ENCODE measurements at regions not wholly inside any gene's neighbourhood (a gene's known extent, or its start where the extent isn't known, plus 50 kb on each side); places are given as distances from the start of the nearest gene placed in this dataset.
A peak's percentile ranks its signal among the peaks of the same experiment; 100 is the strongest.
"Not testable (repeated sequence)": the region's sequence is repeated elsewhere in the genome, so short reads cannot be mapped to it uniquely, and the experiment has no call there.

DNA sequence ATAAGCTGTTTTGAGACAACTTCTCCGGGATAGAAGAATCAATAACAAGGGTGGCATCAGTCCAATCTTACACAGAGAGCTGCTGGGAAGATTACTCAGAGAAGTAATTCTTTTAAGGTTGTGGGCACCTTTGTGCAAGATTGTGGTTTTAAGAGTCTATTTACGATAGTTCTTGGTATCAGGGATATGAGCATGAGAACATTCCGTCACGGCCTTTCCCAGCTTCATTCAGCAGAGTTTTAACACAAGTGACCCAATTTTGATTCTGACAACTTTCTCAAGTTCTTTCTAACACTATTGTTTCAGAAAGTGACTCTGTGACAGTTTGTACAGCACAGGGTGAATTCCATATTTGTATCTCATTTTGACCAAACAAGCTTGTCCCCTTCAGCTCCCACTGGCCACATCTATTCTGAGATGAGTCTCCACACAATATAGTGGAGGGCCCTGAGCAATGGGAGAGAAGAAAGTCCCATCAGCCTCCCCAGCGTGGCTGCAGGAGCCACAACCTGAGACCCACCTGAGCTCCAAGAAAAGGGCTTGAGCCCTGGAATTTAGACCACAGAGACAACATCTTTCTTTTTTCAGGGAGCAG, 869.2 kb downstream of the TMEM121 start:
- DNase-seq = no peak

- DNase-seq = no peak
Observed at GRCh38 chr14:106396999-106397398, 870.6 kb downstream of the TMEM121 start.

DNA sequence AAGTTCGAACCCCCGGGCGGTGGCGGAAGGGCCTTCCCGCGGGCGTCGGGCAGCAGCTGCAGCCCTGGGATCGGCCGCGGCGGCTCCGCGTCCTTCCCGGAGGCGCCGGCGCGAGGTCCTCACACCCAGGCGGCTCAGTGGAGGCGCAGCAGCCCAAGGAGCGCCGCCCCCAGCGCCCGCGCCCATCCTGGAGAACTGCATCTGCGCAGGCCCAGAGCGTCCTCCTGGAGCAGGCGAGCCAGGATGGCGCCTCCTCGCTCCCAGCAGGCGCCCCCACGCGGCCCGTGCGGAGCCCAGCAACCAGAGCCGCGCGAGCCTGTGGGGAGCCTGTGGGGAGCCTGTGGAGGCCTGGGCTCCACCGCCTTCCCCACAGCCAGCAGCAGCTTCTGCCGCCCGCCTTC, 872.5 kb downstream of the TMEM121 start:
- DNase-seq = not testable (repeated sequence)

- DNase-seq = not testable (repeated sequence)
Observed at GRCh38 chr14:106401316-106401715, 874.9 kb downstream of the TMEM121 start.

- not testable (repeated sequence) for DNase-seq
Observed at GRCh38 chr14:106410229-106410628, 883.8 kb downstream of the TMEM121 start.

- DNase-seq = no peak
Observed at GRCh38 chr14:106414464-106414863, 888.1 kb downstream of the TMEM121 start.

- peak; percentile 81 for DNase-seq
Observed at GRCh38 chr14:106417224-106418049, 891.1 kb downstream of the TMEM121 start.

DNA sequence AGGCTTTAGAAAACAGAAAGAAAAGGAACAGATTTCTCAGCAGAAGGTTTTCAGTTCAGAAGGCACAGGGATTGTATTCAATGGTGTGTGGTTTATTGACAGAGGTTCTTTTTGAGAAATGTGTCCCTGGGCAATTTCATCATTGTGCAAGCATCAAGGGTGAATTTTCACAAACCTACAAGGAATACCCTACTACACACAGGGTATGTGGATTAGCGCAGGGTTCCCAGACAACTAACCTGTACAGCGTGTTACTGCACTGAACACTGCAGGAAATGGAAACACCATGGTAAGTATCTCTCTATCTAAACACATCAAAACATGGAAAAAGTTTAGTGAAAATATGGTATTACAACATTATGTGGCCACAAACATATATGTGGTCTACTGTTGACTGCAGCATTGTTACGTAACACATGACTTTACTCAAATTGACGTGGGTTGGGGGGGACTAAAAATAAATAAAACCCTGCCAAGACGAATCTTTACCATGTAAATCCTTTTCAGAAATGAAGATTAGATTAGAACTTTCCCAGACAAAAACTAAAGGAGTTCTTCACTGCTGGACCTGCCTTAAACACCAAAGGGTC, 893.1 kb downstream of the TMEM121 start:
- DNase-seq = peak; percentile 3

DNA sequence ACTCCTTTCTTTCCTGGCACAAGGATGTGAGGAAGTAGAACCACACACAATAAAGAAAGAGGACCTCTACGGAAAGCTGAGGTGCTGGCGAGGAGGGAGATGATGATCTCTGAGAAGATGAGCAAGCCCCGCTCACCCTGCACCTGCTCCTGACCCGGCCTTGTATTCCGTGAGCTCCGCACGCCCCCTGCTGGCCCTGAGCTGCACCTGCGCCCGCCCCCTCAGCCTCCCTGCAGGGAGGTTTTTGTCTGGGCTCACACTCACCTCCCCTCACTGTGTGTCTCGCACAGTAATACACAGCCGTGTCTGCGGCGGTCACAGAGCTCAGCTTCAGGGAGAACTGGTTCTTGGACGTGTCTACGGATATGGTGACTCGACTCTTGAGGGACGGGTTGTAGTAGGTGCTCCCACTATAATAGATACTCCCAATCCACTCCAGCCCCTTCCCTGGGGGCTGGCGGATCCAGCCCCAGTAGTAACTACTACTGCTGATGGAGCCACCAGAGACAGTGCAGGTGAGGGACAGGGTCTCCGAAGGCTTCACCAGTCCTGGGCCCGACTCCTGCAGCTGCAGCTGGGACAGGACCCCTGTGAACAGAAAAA, 895.1 kb downstream of the TMEM121 start:
- peak; percentile 32 for DNase-seq

GRCh38 chr14:106422066-106422465, 895.7 kb downstream of the TMEM121 start:
- DNase-seq = no peak

GRCh38 chr14:106425150-106425549, 898.8 kb downstream of the TMEM121 start:
- not testable (repeated sequence) for DNase-seq

- peak; percentile 69 for DNase-seq
Observed at GRCh38 chr14:106436310-106436905, 910.0 kb downstream of the TMEM121 start.

- peak; percentile 5 for DNase-seq
Observed at GRCh38 chr14:106442857-106443256, 916.5 kb downstream of the TMEM121 start.

GRCh38 chr14:106455026-106455425, 928.6 kb downstream of the TMEM121 start:
- DNase-seq = no peak

DNA sequence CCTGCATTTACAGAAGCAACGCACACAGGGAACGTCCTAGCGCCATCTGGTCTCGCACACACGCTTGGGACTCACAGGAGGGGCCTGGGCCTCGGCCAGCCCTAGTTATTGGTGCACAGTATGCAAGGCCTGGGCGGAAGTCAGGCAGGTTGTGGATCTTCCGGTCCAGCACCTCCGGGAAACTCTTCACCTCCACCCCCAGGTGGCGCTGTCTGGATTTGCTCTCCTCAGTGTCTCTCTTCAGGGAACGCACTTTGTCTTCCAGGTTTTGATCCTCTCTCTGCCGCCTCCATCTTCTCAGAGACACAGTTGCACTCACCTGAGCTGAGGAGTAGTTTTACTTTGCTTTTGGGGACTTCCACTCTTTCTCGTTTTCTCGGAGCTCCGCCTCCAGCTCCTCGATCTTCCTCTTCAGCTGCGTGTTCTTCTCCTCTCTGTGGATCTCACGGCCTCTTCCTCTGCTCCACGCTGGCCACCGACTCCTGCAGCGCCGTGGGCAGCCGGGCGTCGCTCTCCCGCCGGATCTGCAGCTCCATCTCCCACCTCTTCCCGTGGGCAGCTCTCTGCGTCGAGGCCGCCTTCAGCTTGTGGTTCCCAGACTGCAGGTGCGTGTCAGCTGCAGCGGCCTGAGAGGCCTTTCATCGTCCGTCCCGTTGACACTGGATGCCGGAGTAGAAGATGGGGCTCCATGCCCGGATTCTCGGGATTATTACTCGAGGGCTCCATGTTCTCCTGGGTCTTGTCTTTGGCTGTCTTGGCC, 933.8 kb downstream of the TMEM121 start:
- DNase-seq = peak; percentile 16

DNA sequence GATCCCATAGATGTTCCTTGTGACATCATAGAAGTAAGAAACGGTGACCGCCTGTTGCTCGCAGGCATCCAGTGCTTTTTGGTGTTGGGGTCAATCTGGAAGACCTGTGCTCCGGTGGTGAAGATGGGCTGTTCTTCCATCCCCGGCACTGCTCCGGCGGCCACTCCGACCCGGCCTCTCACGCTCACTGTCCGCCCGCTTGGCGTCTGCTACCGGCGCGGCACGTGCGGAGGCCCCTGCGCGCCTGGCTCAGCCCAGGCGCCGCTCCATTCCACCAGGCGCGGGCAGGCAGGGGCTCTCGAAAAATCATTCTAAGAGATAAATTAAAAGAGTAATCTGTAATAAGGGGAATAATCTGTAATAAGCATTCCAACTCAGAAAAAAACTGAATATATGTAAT, 934.5 kb downstream of the TMEM121 start:
- no peak for DNase-seq

DNA sequence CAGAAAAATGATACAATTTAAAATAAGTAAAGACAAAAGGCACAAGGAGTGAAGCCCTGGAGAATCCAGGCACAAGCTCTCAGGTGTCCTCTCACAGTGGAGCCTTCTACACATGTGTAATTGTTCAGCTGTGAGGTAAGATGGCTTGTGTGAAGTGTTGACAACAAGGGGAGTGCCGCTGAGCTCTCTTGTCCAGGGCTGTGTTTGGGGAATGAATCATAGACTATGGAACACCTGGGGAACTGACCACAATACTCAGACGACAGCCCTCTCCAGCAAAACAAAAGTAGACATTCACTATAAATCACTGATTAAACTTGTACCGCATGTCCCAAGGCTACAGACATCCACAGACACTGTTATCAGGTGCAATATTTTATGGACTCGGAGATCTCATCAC, 940.1 kb downstream of the TMEM121 start:
- not testable (repeated sequence) for DNase-seq

DNA sequence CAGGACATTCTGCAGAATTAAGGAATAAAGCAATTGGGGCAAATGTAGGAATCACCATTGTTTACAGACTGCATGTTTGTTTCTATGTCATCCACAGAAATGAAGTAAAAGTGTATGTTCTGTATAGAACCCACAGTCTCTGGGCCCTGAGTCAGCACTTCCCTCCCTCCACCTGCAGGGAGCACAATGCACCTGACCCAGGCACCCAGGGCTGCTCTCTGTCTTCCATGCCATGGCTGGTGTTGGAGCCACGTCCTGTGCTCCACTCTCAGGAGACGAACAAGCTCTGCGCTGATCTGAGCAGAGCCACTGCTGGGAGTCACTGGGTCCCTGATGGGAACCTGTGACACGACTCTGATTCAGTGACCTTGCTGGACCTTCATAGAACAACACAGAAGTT, 942.5 kb downstream of the TMEM121 start:
- DNase-seq = not testable (repeated sequence)

- not testable (repeated sequence) for DNase-seq
Observed at GRCh38 chr14:106470028-106470427, 943.6 kb downstream of the TMEM121 start.

- not testable (repeated sequence) for DNase-seq
Observed at GRCh38 chr14:106474261-106475028, 948.1 kb downstream of the TMEM121 start.

DNA sequence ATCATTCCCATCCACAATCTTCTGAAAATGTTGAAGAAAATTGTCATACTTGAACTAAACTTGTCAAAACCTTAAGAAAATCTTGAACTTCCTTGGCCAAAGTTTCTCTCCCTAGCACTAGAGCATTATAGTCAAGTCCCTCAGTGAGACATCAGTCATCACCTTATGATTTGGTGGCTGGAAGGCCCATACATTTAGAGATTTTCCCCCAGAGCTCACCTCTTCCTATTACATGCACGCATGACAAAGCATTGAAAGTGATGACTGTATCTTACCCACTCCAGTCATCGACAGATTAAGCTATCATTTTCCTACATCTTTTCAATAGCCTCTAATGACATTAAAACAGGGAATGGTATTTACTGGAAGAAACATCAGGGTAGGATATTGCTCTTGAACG, 948.8 kb downstream of the TMEM121 start:
- not testable (repeated sequence) for DNase-seq

DNA sequence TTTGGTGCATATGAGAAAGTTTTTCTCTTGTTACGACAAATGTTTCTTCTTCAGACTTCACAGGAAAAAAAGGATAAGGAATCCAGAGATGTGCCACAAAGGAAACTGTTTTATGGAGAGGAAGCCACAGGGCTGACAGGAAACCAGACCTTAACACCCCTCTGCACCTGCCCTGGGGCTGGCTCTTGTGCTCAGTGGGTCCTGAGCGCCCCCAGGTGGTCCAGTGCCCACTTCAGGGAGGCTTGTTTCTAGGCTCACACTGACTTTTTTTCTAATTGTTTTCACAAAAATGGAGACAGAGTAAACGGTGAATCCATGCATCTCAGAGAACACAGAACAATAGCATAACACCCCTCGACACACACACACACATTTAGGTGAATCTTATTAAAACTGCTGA, 951.2 kb downstream of the TMEM121 start:
- DNase-seq = not testable (repeated sequence)
